PC-9 (cell line): ENCODE measurements at regions not wholly inside any gene's neighbourhood (a gene's known extent, or its start where the extent isn't known, plus 50 kb on each side); places are given as distances from the start of the nearest gene placed in this dataset.

ENCODE experiments used
- EZH2 ChIP-seq: fragments of 200-600 bp; sonication (generic); IDR thresholded peaks from 2 replicates; pipeline ENCODE4 v1.8.0; 2017; ENCODE audit warnings: antibody characterized with exemption, low read depth
- TF ChIP-seq, protein P1 (sequence below): fragments of 200-600 bp; sonication (generic); conservative IDR thresholded peaks from 2 replicates; pipeline ENCODE4 v1.6.1; 2017; ENCODE audit warnings: mixed run types, antibody characterized with exemption, mild to moderate bottlenecking, moderate library complexity

DNA sequence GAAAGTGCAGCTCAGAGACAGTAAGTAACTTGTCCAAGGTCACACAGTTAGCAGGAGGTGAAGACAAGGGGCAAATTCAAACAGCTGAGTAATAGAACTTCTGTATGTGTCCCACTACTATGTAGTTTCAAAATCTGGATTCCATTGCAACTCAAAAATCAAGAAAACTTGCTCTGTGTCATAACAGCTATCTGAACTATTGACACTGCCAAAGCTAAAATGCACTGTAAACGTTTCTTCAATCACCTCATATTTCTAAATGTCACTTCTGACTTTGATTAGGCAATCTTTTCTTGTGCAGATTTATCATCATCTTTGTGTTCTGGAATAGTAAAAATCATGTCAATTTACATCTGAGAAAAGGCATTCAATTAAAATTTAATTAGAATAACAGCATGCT lies 957.6 kb downstream of the MRPL39 start:
- TF ChIP-seq, protein P1, sequence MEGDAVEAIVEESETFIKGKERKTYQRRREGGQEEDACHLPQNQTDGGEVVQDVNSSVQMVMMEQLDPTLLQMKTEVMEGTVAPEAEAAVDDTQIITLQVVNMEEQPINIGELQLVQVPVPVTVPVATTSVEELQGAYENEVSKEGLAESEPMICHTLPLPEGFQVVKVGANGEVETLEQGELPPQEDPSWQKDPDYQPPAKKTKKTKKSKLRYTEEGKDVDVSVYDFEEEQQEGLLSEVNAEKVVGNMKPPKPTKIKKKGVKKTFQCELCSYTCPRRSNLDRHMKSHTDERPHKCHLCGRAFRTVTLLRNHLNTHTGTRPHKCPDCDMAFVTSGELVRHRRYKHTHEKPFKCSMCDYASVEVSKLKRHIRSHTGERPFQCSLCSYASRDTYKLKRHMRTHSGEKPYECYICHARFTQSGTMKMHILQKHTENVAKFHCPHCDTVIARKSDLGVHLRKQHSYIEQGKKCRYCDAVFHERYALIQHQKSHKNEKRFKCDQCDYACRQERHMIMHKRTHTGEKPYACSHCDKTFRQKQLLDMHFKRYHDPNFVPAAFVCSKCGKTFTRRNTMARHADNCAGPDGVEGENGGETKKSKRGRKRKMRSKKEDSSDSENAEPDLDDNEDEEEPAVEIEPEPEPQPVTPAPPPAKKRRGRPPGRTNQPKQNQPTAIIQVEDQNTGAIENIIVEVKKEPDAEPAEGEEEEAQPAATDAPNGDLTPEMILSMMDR: no peak
- TF ChIP-seq EZH2: no peak
